Pancreas (tissue), 10 donors: ENCODE measurements at regions not wholly inside any gene's neighbourhood (a gene's known extent, or its start where the extent isn't known, plus 50 kb on each side); places are given as distances from the start of the nearest gene placed in this dataset.

ENCODE experiments used
- ATAC-seq, 4 donors: fragments of 200-7000 bp; cut with Tn5 transposase; one replicate each; pipeline versions ENCODE4 v1.8.0 to v1.9.1; 2020; ENCODE audit warnings: mild to moderate bottlenecking in 4 of 4, moderate library complexity in 4 of 4
- DNase-seq, 6 donors: peaks; one replicate each; pipeline ENCODE4 v3.0.0-alpha.2; 2020
- FAIRE-seq: peaks from 2 replicates; lab custom pipeline; 2012; peaks lifted over from hg19 to GRCh38; lab: Jason Lieb, UNC
- H3K27ac ChIP-seq, 4 donors: fragments of 200-600 bp; sonication (generic); 1 replicate in 3 of 4; 2 replicates in 1 of 4; pipeline versions ENCODE4 v1.5.0 to v1.8.0; 2020
- H3K27me3 ChIP-seq, 4 donors: fragments of 200-600 bp; one replicate each; pipeline ENCODE4 v1.8.0; 2021
- H3K36me3 ChIP-seq, 3 donors: fragments of 200-600 bp; sonication (generic) in 1 of 3; one replicate each; pipeline versions ENCODE4 v1.5.0 to v1.8.0; 2020 to 2021
- H3K4me1 ChIP-seq, 3 donors: fragments of 200-600 bp; one replicate each; pipeline ENCODE4 v1.8.0; 2021
- H3K4me3 ChIP-seq, 4 donors: fragments of 200-600 bp; sonication (generic) in 2 of 4; one replicate each; pipeline versions ENCODE4 v1.5.0 to v1.8.0; 2020 to 2021
- H3K9me3 ChIP-seq, 4 donors: fragments of 200-600 bp; one replicate each; pipeline ENCODE4 v1.8.0; 2021
- WGBS, 2 donors: extraction: QIAGEN DNeasy Blood & Tissue Kit; methylation state at CpG; one replicate each; pipeline ENCODE4 v1.1.7; 2013; 5-methylcytosine and 5-hydroxymethylcytosine counted together
- intact Hi-C, 3 donors: fragments of 100-400 bp; cut with DNase I; formaldehyde crosslinking; loops; one replicate each; pipeline versions ENCODE4 v1.11.1 to v1.14.2; 2022
- TF ChIP-seq, protein P1 (sequence below), 4 donors: fragments of 200-600 bp; sonication (generic) in 3 of 4; IDR thresholded peaks; one replicate each; pipeline versions ENCODE4 v1.5.0 to v1.8.0; 2021; ENCODE audit warnings: antibody characterized with exemption in 4 of 4
- donor health status: healthy with polysubstance abuse.
- donor health status: DM: no; HTN: no; CAD: no; lungs with moderate emphysema.
- donor health status: DM: no; HTN: no; CAD: no.
- donor health status: control.
- donor health status: control.
- donor health status: Bipolar disorder and iron deficiency.
- donor health status: DM: yes; HTN: yes; CAD: no.
- donor health status: DM: no; HTN: no; CAD: no.
- donor health status: DM: no; HTN: no; CAD: no.
- donor health status: DM: yes; HTN: yes; CAD: no.

- no peaks in the 10 kb centered on the region for H3K27me3 ChIP-seq
- intact Hi-C loops = no loop called here
- H3K27ac ChIP-seq = no peak overlapping the region
- DNase-seq (no peak), ATAC-seq (no peak), FAIRE-seq (no peak)
- no peaks in the 10 kb centered on the region for H3K9me3 ChIP-seq
- TF ChIP-seq, protein P1, sequence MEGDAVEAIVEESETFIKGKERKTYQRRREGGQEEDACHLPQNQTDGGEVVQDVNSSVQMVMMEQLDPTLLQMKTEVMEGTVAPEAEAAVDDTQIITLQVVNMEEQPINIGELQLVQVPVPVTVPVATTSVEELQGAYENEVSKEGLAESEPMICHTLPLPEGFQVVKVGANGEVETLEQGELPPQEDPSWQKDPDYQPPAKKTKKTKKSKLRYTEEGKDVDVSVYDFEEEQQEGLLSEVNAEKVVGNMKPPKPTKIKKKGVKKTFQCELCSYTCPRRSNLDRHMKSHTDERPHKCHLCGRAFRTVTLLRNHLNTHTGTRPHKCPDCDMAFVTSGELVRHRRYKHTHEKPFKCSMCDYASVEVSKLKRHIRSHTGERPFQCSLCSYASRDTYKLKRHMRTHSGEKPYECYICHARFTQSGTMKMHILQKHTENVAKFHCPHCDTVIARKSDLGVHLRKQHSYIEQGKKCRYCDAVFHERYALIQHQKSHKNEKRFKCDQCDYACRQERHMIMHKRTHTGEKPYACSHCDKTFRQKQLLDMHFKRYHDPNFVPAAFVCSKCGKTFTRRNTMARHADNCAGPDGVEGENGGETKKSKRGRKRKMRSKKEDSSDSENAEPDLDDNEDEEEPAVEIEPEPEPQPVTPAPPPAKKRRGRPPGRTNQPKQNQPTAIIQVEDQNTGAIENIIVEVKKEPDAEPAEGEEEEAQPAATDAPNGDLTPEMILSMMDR (IDR thresholded peaks at IDR 0.05) = no peak
- WGBS, 2 donors = 27 to 28% methylated on average over 1 of the region's 1 CpG
- H3K36me3 ChIP-seq = no peaks in the 10 kb centered on the region
- H3K4me1 ChIP-seq = no peaks in the 10 kb centered on the region
- no peak overlapping the region for H3K4me3 ChIP-seq
These were observed 60.9 kb upstream of the CHRM2 start for GRCh38 chr7:136807598-136807997.

- Histone ChIP-seq H3K4me1 (no peaks in the 10 kb centered on the region), H3K4me3 (no peak overlapping the region), H3K27me3 (no peaks in the 10 kb centered on the region), H3K36me3 (no peaks in the 10 kb centered on the region), H3K27ac (no peak overlapping the region), H3K9me3 (no peaks in the 10 kb centered on the region)
- intact Hi-C loops = no loop called here
- WGBS, 2 donors = 70 to 82% methylated on average over 2 of the region's 2 CpGs
- FAIRE-seq (no peak), DNase-seq (no peak), ATAC-seq (no peak)
- TF ChIP-seq, protein P1 (IDR thresholded peaks at IDR 0.05) = no peak
These were observed 65.4 kb upstream of the CHRM2 start for GRCh38 chr7:136803028-136803427.

GRCh38 chr7:136783934-136784333 is 84.5 kb upstream of the CHRM2 start:
- DNase-seq (no peak), ATAC-seq (no peak), FAIRE-seq (no peak)
- Histone ChIP-seq H3K27me3 (no peaks in the 10 kb centered on the region), H3K9me3 (no peaks in the 10 kb centered on the region), H3K4me3 (no peak overlapping the region), H3K36me3 (no peaks in the 10 kb centered on the region), H3K27ac (no peak overlapping the region), H3K4me1 (no peaks in the 10 kb centered on the region)
- WGBS, 2 donors = 35 to 47% methylated on average over 1 of the region's 1 CpG
- intact Hi-C loops = no loop called here
- TF ChIP-seq, protein P1 (IDR thresholded peaks at IDR 0.05) = no peak

GRCh38 chr7:136741941-136742340 is 126.5 kb upstream of the CHRM2 start:
- H3K36me3 ChIP-seq = no peaks in the 10 kb centered on the region
- intact Hi-C loops = no loop called here
- WGBS, 2 donors = 54 to 69% methylated on average over 3 of the region's 3 CpGs
- H3K4me1 ChIP-seq = no peaks in the 10 kb centered on the region
- no peak for FAIRE-seq
- TF ChIP-seq, protein P1 (IDR thresholded peaks at IDR 0.05) = no peak
- H3K9me3 ChIP-seq = no peaks in the 10 kb centered on the region
- no peak overlapping the region for H3K27ac ChIP-seq
- ATAC-seq = no peak
- no peaks in the 10 kb centered on the region for H3K27me3 ChIP-seq
- no peak overlapping the region for H3K4me3 ChIP-seq
- no peak for DNase-seq

- DNase-seq = no peak
- H3K4me3 ChIP-seq = no peak overlapping the region
- TF ChIP-seq, protein P1 (IDR thresholded peaks at IDR 0.05) = no peak
- FAIRE-seq = no peak
- no peak overlapping the region for H3K27ac ChIP-seq
- H3K4me1 ChIP-seq = no peaks in the 10 kb centered on the region
- H3K9me3 ChIP-seq = no peaks in the 10 kb centered on the region
- no peaks in the 10 kb centered on the region for H3K27me3 ChIP-seq
- ATAC-seq = no peak
- intact Hi-C loops = no loop called here
- 72 to 81% methylated on average over 5 of the region's 5 CpGs for WGBS, 2 donors
- no peaks in the 10 kb centered on the region for H3K36me3 ChIP-seq
These were observed 139.5 kb upstream of the CHRM2 start for GRCh38 chr7:136728945-136729344.
